Activated CD4-positive, alpha-beta T cell treated with anti-CD3 and anti-CD28 coated beads, Interleukin-2, amount 10 ng/mL, durations not matched to agents 7 days and 5 days (primary cell): ENCODE measurements at regions not wholly inside any gene's neighbourhood (a gene's known extent, or its start where the extent isn't known, plus 50 kb on each side); places are given as distances from the start of the nearest gene placed in this dataset.

Source experiments
- CTCF ChIA-PET: fragments of 350-600 bp; sonication (Branson Sonifier 250); formaldehyde crosslinking; loops from one replicate; lab custom pipeline; 2021; ENCODE audit warnings: antibody characterized with exemption; lab: Charles Lee
- POLR2A ChIA-PET: fragments of 350-600 bp; sonication (Branson Sonifier 250); formaldehyde crosslinking; loops from one replicate; lab custom pipeline; 2021; ENCODE audit warnings: antibody characterized with exemption; lab: Charles Lee
- DNase-seq: peaks from one replicate; pipeline ENCODE4 v3.0.0-alpha.2; 2020
- H3K27ac Mint-ChIP-seq: one replicate; pipeline ENCODE4 v1.8.0; 2021; ENCODE audit warnings: mild to moderate bottlenecking, moderate library complexity, mixed read lengths
- H3K27me3 Mint-ChIP-seq: one replicate; pipeline ENCODE4 v1.8.0; 2021; ENCODE audit warnings: mixed read lengths
- H3K36me3 Mint-ChIP-seq: one replicate; pipeline ENCODE4 v1.8.0; 2021; ENCODE audit warnings: low read depth, mixed read lengths
- H3K4me1 Mint-ChIP-seq: one replicate; pipeline ENCODE4 v1.8.0; 2021; ENCODE audit warnings: mixed read lengths
- H3K4me3 Mint-ChIP-seq: one replicate; pipeline ENCODE4 v1.8.0; 2021; ENCODE audit warnings: mild to moderate bottlenecking, moderate library complexity, mixed read lengths
- H3K9me3 Mint-ChIP-seq: one replicate; pipeline ENCODE4 v1.8.0; 2021; ENCODE audit warnings: mixed read lengths

DNA sequence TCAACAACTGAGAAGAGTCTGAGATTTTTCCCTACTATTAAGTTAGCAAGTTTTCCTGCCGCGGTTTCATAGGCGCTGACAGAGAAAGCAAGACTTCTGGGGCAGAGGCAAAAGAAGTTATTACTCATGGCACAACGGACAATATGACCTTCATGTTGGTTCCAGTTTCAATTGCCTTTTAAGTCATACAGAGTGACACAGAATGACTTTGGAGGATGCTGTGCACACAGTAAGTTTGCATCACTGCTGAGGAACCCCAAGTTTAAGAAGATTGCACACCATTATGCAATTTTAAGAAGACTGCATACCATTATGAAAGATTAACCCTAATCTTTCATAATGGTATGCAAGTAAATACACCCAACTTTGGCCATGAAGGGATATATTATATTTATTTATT lies 626.5 kb upstream of the CHORDC1 start:
- Mint-ChIP-seq H3K27me3 (no peaks in the 10 kb centered on the region), H3K36me3 (no peaks in the 10 kb centered on the region), H3K27ac (no peak overlapping the region), H3K4me3 (no peak overlapping the region), H3K9me3 (peaks cover 5% of the 10 kb centered on the region), H3K4me1 (no peaks in the 10 kb centered on the region)
- no peak for DNase-seq
- CTCF ChIA-PET, result no interaction called here
- POLR2A ChIA-PET, result no interaction called here

DNA sequence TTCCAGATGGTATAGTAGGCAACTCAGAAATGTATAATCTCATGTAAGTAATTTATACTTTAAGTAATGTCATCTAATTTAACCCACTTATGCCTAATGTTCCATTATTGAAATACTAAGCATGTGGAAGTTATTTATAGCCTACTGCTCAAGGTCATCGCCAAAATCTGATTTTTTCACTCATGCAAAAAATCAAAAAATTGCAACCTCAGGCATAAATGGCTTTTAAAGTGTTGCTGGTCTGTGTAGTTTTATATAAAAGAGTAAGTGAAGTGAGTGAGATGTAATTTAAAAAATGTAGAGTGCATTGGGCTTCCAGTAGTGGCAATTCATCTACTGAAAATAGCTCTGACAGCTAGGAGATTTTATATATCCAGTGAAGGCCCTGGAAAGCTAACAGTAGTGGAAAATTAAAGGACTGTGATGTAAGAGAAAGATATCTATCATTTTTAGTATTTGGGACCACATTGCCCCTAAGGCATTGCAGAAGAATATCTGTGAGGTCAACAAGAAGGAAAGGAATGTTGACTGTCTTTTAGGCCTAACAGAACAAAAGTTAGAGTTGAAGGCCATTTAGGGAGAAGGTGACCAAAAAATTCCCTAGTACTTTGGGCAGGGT lies 624.5 kb upstream of the CHORDC1 start:
- Mint-ChIP-seq H3K4me1 (no peaks in the 10 kb centered on the region), H3K9me3 (no peaks in the 10 kb centered on the region), H3K27ac (no peak overlapping the region), H3K36me3 (no peaks in the 10 kb centered on the region), H3K4me3 (no peak overlapping the region), H3K27me3 (no peaks in the 10 kb centered on the region)
- ChIA-PET POLR2A (no interaction called here), CTCF (no interaction called here)
- DNase-seq, result no peak

DNA sequence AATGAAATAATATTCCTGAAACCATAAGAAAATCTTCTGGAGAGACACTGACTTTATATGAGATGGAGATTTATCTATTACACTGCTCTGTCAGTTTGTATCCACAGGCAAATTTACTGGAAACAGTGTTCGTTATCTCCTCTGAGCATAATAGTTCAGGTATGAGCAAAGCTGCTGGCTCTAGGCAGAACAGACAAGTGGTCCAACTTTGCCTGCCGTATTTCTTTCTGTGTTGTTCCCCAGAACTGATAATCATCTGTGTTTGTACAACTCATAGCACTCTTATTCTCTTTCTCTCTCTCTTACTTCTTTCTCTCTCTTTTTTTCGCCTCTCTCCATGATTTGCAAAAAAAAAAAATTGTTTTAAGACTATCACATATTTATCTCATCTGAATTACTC lies 623.8 kb upstream of the CHORDC1 start:
- Mint-ChIP-seq H3K4me3 (no peak overlapping the region), H3K27me3 (no peaks in the 10 kb centered on the region), H3K36me3 (no peaks in the 10 kb centered on the region), H3K27ac (no peak overlapping the region), H3K4me1 (no peaks in the 10 kb centered on the region), H3K9me3 (no peaks in the 10 kb centered on the region)
- ChIA-PET CTCF (no interaction called here), POLR2A (no interaction called here)
- no peak for DNase-seq

DNA sequence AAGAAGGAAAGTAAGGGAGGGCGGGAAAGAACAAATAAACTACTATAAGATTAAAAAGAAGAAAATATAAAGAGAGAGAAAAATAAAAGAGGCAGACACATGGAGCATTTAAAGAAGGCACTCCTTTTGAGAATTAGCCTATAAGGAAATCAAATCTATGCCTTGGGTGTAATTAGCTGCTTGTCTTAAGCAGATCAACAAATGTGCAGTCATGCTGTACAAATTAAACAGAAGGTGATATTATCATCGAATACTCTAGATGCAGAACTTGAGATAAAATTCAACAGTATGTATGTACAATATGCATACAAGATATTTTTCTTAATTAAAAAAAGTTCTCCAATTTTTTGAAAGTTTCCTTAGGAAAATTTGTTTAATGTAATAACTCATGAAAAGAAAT lies 623.0 kb upstream of the CHORDC1 start:
- no peaks in the 10 kb centered on the region for H3K36me3 Mint-ChIP-seq
- H3K9me3 Mint-ChIP-seq, result no peaks in the 10 kb centered on the region
- no peaks in the 10 kb centered on the region for H3K4me1 Mint-ChIP-seq
- DNase-seq, result no peak
- H3K4me3 Mint-ChIP-seq, result no peak overlapping the region
- no peaks in the 10 kb centered on the region for H3K27me3 Mint-ChIP-seq
- no peak overlapping the region for H3K27ac Mint-ChIP-seq
- CTCF ChIA-PET, result no interaction called here
- POLR2A ChIA-PET, result no interaction called here

GRCh38 chr11:90845126-90845525 lies 622.3 kb upstream of the CHORDC1 start:
- CTCF ChIA-PET, result no interaction called here
- no peak overlapping the region for H3K27ac Mint-ChIP-seq
- no peak for DNase-seq
- H3K9me3 Mint-ChIP-seq, result no peaks in the 10 kb centered on the region
- H3K27me3 Mint-ChIP-seq, result no peaks in the 10 kb centered on the region
- H3K36me3 Mint-ChIP-seq, result no peaks in the 10 kb centered on the region
- no peak overlapping the region for H3K4me3 Mint-ChIP-seq
- POLR2A ChIA-PET, result no interaction called here
- no peaks in the 10 kb centered on the region for H3K4me1 Mint-ChIP-seq

DNA sequence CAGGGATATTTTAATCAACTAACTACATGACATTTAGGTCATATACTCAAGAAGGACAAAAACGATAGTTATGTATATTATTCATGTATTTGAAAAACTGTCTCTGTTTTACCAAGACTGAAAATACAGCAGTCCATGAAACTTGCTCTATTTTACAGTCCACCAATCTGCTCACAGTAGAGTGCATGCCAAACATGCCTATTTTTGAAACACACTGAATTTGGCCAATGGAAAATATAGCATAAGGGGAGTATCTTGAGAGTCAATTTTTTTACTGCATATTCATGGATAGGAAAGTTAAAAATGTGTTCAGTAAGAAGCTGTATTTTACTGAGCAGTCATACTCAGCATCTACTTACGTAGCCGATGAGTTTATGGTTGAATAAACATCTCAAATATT lies 621.2 kb upstream of the CHORDC1 start:
- Mint-ChIP-seq H3K27ac (no peak overlapping the region), H3K9me3 (no peaks in the 10 kb centered on the region), H3K36me3 (no peaks in the 10 kb centered on the region), H3K4me3 (no peak overlapping the region), H3K4me1 (no peaks in the 10 kb centered on the region), H3K27me3 (no peaks in the 10 kb centered on the region)
- DNase-seq, result no peak
- CTCF ChIA-PET, result interaction anchor here (0.6 kb wide), 1 partner anchor 42 kb away, joined by 3 read pairs; no protein-coding TSS in a partner anchor
- POLR2A ChIA-PET, result no interaction called here

- no peaks in the 10 kb centered on the region for H3K4me1 Mint-ChIP-seq
- ChIA-PET CTCF (no interaction called here), POLR2A (no interaction called here)
- H3K4me3 Mint-ChIP-seq, result no peak overlapping the region
- H3K27me3 Mint-ChIP-seq, result no peaks in the 10 kb centered on the region
- no peak for DNase-seq
- peaks cover 2% of the 10 kb centered on the region for H3K9me3 Mint-ChIP-seq
- no peak overlapping the region for H3K27ac Mint-ChIP-seq
- H3K36me3 Mint-ChIP-seq, result no peaks in the 10 kb centered on the region
Observed at GRCh38 chr11:90842681-90843080, 619.8 kb upstream of the CHORDC1 start.

DNA sequence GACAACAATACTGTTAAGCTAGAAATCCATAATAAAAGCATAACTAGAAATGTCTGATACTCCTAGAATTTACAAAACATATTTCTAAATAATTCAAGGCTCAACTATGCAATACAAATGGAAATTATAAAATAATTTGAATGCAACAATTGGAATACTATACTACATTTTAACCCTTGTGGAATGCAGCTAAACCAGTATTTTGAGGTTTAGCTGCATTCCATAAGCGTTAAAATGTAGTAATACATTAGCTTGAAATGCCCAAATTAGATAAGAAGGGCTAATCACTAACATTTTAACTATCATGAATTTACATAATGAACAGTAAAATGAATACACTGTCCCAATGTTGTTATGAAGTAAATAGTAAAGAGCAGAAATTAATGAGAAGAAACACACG lies 617.2 kb upstream of the CHORDC1 start:
- H3K36me3 Mint-ChIP-seq, result no peaks in the 10 kb centered on the region
- H3K4me1 Mint-ChIP-seq, result no peaks in the 10 kb centered on the region
- H3K27ac Mint-ChIP-seq, result no peak overlapping the region
- H3K27me3 Mint-ChIP-seq, result no peaks in the 10 kb centered on the region
- no peak for DNase-seq
- ChIA-PET POLR2A (no interaction called here), CTCF (no interaction called here)
- no peak overlapping the region for H3K4me3 Mint-ChIP-seq
- H3K9me3 Mint-ChIP-seq, result peaks cover 2% of the 10 kb centered on the region

DNA sequence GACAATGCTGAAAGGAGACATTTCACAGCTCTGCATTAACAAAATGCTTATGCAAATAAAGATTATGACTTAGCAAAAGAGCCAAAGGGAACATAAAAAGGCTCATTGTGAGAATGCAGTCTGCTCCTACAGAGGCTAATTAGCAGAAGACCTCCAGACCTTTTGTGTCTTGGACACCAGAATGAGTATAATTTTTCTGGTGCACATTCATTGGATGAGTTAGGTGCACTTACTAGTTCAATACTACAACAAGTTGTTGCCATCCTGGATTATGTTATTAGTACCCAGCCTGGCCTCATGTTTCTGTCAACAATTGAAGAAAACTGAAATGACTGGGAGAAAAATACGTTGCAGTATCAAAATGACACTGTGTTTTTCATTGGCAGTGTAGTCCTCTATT lies 613.2 kb upstream of the CHORDC1 start:
- Mint-ChIP-seq H3K4me3 (no peak overlapping the region), H3K27me3 (no peaks in the 10 kb centered on the region), H3K4me1 (no peaks in the 10 kb centered on the region), H3K9me3 (peaks cover 2% of the 10 kb centered on the region), H3K36me3 (no peaks in the 10 kb centered on the region), H3K27ac (no peak overlapping the region)
- CTCF ChIA-PET, result no interaction called here
- DNase-seq, result no peak
- POLR2A ChIA-PET, result no interaction called here

DNA sequence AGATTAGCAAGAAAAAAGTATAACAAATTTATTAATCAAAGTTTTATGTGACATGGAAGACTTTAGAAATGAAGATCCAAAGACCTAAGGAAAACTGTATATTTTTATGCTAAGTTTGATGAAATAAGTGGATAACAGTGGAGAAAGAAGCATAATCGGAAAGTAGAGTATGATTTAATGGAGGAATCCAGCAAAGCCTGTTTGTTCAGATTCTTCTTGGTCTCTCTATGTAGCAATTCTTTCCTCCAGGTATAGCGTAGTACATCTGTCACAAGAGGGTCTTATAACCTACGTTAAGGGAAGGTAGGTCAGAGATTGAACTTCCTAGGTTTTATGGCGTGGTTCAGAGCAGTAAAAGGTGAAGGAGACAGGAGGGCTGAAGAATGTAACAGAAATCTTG lies 600.6 kb upstream of the CHORDC1 start:
- Mint-ChIP-seq H3K4me1 (no peaks in the 10 kb centered on the region), H3K36me3 (no peaks in the 10 kb centered on the region), H3K4me3 (no peak overlapping the region), H3K27ac (no peak overlapping the region), H3K9me3 (peaks cover 6% of the 10 kb centered on the region), H3K27me3 (no peaks in the 10 kb centered on the region)
- ChIA-PET POLR2A (no interaction called here), CTCF (no interaction called here)
- DNase-seq, result no peak

DNA sequence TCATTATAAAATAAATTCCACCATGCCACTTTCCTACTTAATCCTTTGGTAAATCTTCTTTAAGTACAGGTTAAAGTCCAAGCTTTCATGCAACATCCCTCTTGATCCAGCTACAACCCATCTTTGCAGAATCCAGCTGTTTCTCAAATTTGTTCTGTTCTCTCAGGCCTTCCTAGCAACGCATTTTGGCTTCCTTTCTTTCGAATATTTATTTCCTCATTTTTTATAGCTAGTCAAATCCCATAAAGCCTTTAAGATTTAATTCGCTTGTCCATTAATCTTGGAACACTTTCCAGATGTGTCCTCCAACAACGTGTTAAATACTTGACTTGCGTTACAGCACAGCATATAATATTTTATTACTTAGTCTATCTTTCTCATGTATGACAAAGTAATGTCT lies 600.1 kb upstream of the CHORDC1 start:
- Mint-ChIP-seq H3K9me3 (peaks cover 6% of the 10 kb centered on the region), H3K4me3 (no peak overlapping the region), H3K4me1 (no peaks in the 10 kb centered on the region), H3K36me3 (no peaks in the 10 kb centered on the region), H3K27me3 (no peaks in the 10 kb centered on the region), H3K27ac (no peak overlapping the region)
- ChIA-PET CTCF (no interaction called here), POLR2A (no interaction called here)
- no peak for DNase-seq

DNA sequence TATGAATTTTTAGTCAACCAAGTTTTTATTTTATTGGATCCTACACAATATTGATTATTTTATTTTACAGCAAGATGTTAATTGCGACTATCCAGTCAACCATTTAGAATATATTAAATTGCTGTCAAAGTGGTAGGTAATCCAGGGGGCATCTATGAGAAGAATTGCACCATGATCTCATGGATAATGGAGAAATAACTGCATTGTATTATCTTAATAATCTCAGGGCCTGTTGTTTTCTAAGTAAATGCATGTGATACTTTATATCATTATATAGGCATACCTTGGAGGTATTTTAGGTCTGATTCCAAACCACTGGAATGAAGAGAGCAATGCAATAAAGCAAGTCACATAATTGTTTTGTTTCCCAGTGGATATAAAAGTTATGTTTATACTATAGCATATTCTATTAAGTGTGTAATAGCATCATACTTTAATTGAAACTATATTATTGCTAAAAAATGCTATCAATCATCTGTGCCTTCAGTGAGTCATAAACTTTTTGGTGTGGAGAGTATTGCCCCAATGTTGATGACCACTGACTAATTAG lies 595.4 kb upstream of the CHORDC1 start:
- Mint-ChIP-seq H3K36me3 (no peaks in the 10 kb centered on the region), H3K4me1 (no peaks in the 10 kb centered on the region), H3K27me3 (no peaks in the 10 kb centered on the region), H3K4me3 (no peak overlapping the region), H3K27ac (no peak overlapping the region), H3K9me3 (peaks cover 7% of the 10 kb centered on the region)
- DNase-seq, result no peak
- ChIA-PET CTCF (no interaction called here), POLR2A (no interaction called here)

GRCh38 chr11:90809581-90809980 lies 586.7 kb upstream of the CHORDC1 start:
- ChIA-PET POLR2A (no interaction called here), CTCF (no interaction called here)
- Mint-ChIP-seq H3K36me3 (no peaks in the 10 kb centered on the region), H3K9me3 (no peaks in the 10 kb centered on the region), H3K27ac (no peak overlapping the region), H3K27me3 (no peaks in the 10 kb centered on the region), H3K4me3 (no peak overlapping the region), H3K4me1 (no peaks in the 10 kb centered on the region)
- no peak for DNase-seq

- ChIA-PET CTCF (no interaction called here), POLR2A (no interaction called here)
- Mint-ChIP-seq H3K9me3 (no peaks in the 10 kb centered on the region), H3K27me3 (no peaks in the 10 kb centered on the region), H3K4me1 (no peaks in the 10 kb centered on the region), H3K36me3 (no peaks in the 10 kb centered on the region), H3K4me3 (no peak overlapping the region), H3K27ac (no peak overlapping the region)
- DNase-seq, result no peak
Observed at GRCh38 chr11:90805172-90805571, 582.3 kb upstream of the CHORDC1 start.
